ES-I3 (cell line): ENCODE measurements at regions not wholly inside any gene's neighbourhood (a gene's known extent, or its start where the extent isn't known, plus 50 kb on each side); places are given as distances from the start of the nearest gene placed in this dataset.

Source experiments
- H3K36me3 ChIP-seq: 2 replicates; pipeline ENCODE4 v1.6.1; 2013; ENCODE audit warnings: mild to moderate bottlenecking, low read length, control low read depth, moderate library complexity; ENCODE audit not compliant: insufficient read depth
- H3K4me1 ChIP-seq: 2 replicates; pipeline ENCODE4 v1.6.1; 2013; ENCODE audit warnings: mild to moderate bottlenecking, control low read depth, low read length; ENCODE audit not compliant: insufficient read depth
- H3K9ac ChIP-seq: 2 replicates; pipeline ENCODE4 v1.6.1; 2013; ENCODE audit warnings: low read depth, mild to moderate bottlenecking, low read length, moderate library complexity
- H3K9me3 ChIP-seq: 2 replicates; pipeline ENCODE4 v1.6.1; 2013; ENCODE audit warnings: mild to moderate bottlenecking, low read length, moderate library complexity; ENCODE audit not compliant: control insufficient read depth, insufficient read depth

DNA sequence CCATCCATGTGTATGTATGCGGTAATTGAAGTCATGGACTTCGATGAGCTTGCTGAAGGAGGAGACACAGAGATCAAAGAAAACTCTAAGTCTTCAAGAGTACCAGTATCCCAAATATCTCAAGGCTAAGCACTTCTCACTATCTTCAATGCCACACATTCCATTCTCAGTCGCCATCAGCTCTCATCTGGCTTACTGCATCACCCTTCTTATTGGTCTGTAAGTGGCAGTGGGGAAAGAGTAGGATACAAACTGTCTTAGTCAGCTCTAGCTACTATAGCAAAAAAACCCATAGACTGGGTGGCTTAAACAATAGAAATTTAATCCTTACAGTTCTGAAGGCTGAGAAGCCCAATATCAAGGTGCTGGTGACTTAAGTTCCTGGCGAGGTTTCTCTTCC, 218.7 kb downstream of the POSTN start:
- Histone ChIP-seq H3K4me1 (no peaks in the 10 kb centered on the region; the same call in 1 of the 2 replicates), H3K36me3 (no peaks in the 10 kb centered on the region), H3K9ac (no peak overlapping the region), H3K9me3 (no peaks in the 10 kb centered on the region)

DNA sequence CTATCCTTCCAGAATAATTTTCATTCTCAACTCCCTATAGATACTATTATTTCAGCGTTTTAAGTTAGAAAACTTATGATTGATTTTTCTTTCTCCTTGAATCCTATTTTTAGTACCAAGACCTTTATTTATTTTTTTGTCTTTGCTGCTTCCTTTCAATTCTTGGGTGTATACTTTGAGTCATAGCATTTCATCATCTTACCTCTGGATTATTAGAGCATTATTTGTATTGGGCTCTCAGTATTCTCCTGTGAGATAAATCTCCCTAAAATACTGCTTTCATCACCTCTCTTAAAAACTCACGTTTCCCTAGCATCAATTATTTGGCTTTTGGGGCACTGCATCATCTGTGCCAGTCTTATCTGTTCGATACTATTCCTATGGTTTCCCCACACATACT, 222.8 kb downstream of the POSTN start:
- H3K9me3 ChIP-seq, result no peaks in the 10 kb centered on the region
- no peaks in the 10 kb centered on the region for H3K36me3 ChIP-seq
- no peaks in the 10 kb centered on the region for H3K4me1 ChIP-seq
- no peak overlapping the region for H3K9ac ChIP-seq

DNA sequence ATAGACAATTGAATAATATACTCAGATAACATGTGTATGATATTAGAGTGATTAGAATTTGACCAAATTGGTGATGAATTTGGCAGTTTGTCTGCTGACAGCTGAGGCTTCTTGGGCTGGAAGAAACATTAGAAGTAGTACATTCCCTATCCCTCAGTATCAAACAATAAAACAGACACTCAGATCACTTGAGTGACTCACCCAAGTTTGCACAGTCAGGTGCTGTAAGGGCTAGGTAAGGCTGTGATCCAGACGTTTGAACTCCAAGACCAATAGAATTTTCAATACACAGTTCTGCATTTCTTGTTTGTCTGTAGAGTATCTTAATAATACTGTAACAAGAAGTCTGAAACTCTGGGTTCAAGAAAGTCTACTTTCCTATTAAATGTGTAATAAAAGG, 223.5 kb downstream of the POSTN start:
- Histone ChIP-seq H3K36me3 (no peaks in the 10 kb centered on the region), H3K4me1 (no peaks in the 10 kb centered on the region), H3K9ac (no peak overlapping the region), H3K9me3 (no peaks in the 10 kb centered on the region)

DNA sequence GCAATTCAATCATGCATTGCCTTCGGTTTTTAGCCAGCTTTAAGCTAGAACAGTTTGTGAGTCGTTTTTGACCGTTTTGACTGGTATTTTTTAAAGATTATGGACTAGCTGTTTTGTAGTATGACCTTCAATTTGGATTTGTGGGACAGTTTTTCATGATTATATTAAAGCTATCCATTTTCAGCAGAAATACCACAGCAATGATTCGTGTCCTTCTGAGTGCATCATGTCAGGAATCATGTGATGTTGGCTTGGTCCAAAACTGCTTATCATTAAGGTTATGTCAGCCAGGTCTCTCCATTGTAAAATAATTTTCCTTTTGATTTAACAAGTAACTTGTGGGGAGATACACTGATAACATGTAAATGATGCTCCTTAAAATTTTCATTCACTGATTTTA, 229.0 kb downstream of the POSTN start:
- H3K9me3 ChIP-seq, result no peaks in the 10 kb centered on the region
- no peaks in the 10 kb centered on the region for H3K36me3 ChIP-seq
- H3K4me1 ChIP-seq, result no peaks in the 10 kb centered on the region

DNA sequence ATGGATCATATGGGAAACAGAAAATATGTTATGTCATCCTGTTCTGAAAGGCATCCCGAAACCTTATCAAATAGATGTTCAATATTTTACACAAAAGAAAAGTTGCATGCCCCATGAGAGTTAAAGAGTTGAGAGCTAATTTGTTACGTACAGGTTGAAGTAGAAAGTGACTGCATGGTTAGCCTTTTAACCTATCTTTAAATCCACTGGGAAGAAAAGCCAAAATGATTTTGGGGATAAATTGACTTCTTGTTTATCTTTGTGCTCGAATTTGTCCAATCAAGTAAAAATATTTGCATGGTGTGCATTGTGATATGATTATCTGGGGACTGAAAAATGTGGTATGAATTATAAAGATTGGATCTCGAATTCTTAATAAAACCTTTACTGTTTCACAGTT, 230.1 kb downstream of the POSTN start:
- no peak overlapping the region for H3K9ac ChIP-seq
- no peaks in the 10 kb centered on the region for H3K36me3 ChIP-seq

More for the DNA sequence above, 229.0 kb downstream of the POSTN start:
- H3K9ac ChIP-seq, result no peak overlapping the region

DNA sequence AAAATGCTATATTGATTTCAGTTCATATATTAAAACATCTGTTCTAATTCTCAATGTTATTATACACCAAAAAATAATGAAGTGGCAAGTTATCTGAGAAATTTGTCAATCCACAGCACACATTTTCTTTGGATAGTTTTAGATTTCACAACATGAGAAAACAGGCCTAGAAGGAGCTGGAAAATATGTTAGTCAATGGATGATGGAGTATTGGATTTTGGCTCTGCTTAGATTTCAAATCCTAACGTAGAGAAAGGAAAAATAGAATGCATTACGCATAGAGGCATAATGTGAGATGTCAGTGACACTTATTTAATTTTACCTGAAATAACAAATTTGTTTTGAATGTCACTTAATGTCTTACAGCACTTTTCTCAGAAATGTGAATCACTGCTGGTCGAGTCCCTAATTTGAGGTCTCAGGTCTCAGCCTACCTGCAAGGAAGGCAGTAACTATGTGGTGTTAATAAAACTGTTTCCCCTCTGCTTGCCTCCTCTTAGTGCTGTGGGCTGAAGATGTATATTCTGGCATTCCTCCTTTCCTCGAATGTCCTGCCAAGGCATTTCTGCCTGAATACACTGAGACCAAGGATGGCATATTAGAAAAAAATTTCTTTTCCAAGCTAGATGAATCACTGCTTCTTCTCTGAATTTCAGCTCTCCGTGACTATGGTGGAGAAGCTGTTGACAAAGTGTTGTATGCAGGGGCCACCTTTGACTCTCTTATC, 232.4 kb downstream of the POSTN start:
- Histone ChIP-seq H3K4me1 (no peaks in the 10 kb centered on the region), H3K9ac (no peak overlapping the region), H3K36me3 (no peaks in the 10 kb centered on the region), H3K9me3 (no peaks in the 10 kb centered on the region)

More for the DNA sequence above, 230.1 kb downstream of the POSTN start:
- H3K9me3 ChIP-seq, result no peaks in the 10 kb centered on the region
- H3K4me1 ChIP-seq, result no peaks in the 10 kb centered on the region

DNA sequence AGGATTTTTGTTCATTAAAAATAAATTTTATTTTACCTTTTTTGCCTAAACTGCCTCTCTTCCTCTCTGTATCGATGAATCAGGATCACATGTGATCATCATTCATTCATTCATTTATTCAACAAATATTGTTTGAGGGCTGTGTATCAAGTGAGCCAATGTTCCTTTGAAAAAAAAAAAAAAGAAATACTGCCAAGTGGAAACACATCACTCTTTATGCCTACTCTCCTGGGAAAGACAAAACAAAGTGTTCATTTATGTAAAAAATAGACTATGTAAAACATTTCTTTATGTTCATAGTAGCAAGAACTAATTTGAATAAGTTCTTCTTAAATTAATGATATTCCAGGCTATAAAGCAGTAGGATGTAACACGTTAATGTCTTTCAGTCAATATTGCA, 233.1 kb downstream of the POSTN start:
- Histone ChIP-seq H3K36me3 (no peaks in the 10 kb centered on the region), H3K9ac (no peak overlapping the region), H3K9me3 (no peaks in the 10 kb centered on the region), H3K4me1 (no peaks in the 10 kb centered on the region)

DNA sequence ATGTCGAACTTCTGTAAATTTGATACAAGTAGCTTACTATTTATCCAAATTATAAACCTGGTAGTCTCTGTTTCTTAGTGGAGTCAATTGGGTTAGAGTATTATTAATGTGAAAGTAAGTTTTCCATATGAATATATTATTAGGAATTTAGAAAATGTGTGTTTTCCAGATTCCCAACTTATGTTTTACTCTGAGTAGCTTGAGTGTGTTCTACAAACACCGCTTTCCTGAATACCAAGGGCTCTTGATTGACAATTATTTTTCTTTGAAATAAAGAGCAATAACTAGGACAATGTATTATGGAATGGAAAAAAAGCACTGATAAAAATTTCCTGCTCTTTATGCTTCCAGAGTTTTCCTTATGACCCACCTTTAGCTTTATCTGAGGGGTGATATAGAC, 233.6 kb downstream of the POSTN start:
- Histone ChIP-seq H3K9ac (no peak overlapping the region), H3K9me3 (no peaks in the 10 kb centered on the region), H3K36me3 (no peaks in the 10 kb centered on the region), H3K4me1 (no peaks in the 10 kb centered on the region)

DNA sequence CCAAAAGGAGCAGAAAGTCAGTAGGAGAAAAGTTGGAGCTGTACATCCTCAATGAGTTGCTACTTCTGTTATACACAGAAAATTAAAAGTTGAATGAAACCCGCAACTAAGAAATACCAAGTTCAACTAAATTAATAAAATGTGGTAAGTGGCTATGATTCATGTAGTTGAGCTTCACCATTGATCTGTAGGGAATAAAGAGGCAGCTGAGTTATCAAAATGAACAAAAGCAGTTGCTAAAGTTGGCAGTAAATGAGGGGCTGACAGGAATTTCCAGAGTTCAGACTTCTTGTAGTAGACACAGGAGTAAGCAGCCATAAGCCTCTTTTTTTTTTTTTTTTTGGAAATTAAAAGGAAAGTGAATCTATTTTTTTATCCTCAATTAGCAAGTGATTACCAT, 234.6 kb downstream of the POSTN start:
- H3K9ac ChIP-seq, result no peak overlapping the region
- H3K9me3 ChIP-seq, result no peaks in the 10 kb centered on the region
- H3K4me1 ChIP-seq, result no peaks in the 10 kb centered on the region
- H3K36me3 ChIP-seq, result no peaks in the 10 kb centered on the region

DNA sequence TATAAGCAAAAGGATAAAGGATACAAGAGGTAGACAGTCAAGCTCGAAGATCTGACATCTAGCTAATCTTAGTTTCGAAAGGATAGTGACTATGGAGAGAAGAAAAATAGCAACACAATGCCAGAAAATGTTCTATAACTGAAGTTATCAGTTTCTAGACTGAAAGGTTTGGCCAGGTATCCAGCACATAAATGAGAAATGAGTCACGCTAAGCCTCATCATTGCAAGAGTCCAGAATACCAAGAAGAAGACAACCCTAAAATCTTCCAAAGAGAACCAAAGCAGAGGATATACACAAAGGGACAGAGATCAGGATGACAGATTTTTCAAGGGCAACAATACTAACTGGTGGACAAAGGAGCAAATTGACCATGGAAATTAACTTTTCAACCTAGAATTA, 237.0 kb downstream of the POSTN start:
- Histone ChIP-seq H3K36me3 (no peaks in the 10 kb centered on the region), H3K9me3 (no peaks in the 10 kb centered on the region), H3K4me1 (no peaks in the 10 kb centered on the region), H3K9ac (no peak overlapping the region)

DNA sequence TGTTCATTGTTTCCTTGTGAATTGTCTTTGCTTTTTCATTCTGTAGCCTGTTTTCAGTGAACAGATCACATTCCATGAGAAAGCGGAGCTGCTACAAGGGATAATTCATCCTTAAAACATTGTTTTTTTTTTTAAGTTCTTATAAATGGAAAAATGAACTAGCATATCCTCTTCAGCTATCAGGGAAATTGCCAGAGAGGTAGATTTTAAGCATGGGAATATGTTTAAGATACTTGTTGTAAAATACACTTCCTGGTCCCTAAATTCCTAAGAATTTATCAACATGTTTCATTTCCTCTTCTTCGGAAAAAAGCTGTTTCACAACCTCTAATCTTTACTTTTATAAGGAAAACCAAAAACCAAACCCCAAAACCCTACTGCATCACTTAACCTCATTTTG, 238.0 kb downstream of the POSTN start:
- H3K36me3 ChIP-seq, result no peaks in the 10 kb centered on the region
- H3K9me3 ChIP-seq, result no peaks in the 10 kb centered on the region
- H3K4me1 ChIP-seq, result no peaks in the 10 kb centered on the region
- no peak overlapping the region for H3K9ac ChIP-seq

DNA sequence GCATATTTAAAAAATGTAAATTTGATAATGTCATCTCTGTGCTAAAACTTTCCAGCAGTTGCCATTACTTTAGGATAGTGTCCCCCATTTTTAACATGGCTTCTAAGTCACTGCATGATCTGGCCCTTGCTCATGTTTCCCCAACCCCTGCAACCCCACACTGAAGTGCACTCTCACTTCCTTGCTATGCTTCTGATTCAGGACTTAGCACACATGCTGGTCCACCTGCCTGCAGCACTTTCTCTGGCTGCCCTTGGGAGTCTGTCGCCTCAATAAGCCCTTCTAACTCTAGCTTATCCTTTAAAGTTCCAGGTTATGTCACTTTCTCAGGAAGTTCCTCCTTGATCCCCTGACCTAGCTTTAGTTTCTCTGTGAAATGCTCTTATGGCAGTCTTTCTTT, 241.0 kb downstream of the POSTN start:
- Histone ChIP-seq H3K36me3 (no peaks in the 10 kb centered on the region), H3K4me1 (no peaks in the 10 kb centered on the region), H3K9ac (no peak overlapping the region), H3K9me3 (no peaks in the 10 kb centered on the region)

DNA sequence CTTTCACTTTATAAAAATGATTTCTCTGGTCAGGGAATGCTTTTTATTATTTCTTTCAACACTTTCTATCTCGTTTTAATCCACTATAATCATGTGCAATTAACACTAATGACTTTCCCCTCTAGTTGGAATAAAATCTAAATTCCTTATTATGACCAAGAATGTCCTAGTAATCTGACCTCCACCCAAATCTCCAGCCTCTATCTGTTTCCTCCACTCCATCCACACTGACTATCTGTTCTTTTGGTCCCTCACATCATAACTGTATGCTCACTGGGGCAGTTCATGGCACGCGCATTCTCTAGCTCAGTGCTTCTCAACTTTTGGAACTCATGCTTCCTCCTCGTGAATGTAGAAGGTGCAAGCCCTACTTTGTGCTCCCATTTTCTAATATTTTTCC, 244.7 kb downstream of the POSTN start:
- no peaks in the 10 kb centered on the region for H3K9me3 ChIP-seq
- no peaks in the 10 kb centered on the region for H3K4me1 ChIP-seq
- no peaks in the 10 kb centered on the region for H3K36me3 ChIP-seq
- H3K9ac ChIP-seq, result no peak overlapping the region

DNA sequence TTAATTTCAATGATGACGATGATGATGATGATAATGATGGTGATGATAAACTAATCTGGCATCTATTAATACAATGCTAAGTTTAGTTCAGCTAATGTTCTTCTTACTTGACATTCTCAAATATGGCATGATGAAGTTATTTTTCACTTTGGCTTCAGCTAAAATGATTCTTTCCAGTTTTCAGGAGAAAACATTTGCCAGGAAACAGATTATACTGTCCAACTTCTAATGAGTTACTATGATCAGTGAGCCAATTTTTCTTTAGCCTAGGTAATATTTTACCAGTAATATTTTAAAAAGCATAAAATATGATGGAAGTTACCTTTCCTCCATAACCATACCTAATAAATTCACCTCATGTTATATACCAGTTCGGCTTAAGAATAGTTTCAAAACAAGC, 245.7 kb upstream of the CSNK1A1L start:
- no peaks in the 10 kb centered on the region for H3K36me3 ChIP-seq
- H3K4me1 ChIP-seq, result no peaks in the 10 kb centered on the region
- H3K9me3 ChIP-seq, result no peaks in the 10 kb centered on the region
- no peak overlapping the region for H3K9ac ChIP-seq

DNA sequence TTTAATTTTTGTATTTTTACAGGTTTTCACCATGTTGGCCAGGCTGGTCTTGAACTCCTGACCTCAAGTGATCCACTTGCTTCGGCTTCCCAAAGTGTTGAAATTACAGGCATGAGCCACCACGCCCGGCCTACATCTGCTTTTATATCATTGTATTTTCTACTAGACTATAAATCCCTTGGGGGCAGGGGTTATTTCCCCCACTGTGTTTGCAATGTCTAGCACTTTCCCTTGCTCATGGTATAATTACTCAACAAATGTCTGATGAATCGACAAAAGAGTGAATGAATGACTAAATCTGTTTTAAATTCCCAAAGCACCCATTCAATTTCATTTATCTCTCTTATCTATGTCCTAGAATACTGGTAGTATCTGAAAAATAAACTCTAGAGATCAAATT, 244.5 kb upstream of the CSNK1A1L start:
- no peaks in the 10 kb centered on the region for H3K4me1 ChIP-seq
- no peak overlapping the region for H3K9ac ChIP-seq
- H3K9me3 ChIP-seq, result no peaks in the 10 kb centered on the region
- no peaks in the 10 kb centered on the region for H3K36me3 ChIP-seq
